ENCODE measurements at regions not wholly inside any gene's neighbourhood (a gene's known extent, or its start where the extent isn't known, plus 50 kb on each side); places are given as distances from the start of the nearest gene placed in this dataset.

DNA sequence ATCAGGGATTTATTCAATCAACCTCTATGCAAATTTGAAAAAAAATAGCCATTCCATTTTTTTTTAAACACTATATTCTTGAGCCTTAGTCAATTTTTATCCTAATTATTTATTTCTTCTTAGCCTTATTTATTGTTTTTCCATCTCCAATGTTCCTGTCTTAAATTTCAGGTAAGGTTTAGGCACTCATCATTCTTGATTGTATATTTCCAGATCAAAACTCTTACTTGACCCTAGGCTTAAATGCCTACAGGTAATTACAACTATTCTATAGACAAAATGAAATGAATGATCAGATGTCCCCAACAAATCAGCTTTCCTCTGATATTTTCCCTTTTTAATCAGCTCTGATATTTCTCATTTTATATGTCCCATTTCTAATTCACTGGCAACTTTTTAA lies 402.6 kb upstream of the EPHA7 start:
- no peak for DNase-seq (ENCODE audit: low read depth, low spot score)
- TF ChIP-seq, protein P1, sequence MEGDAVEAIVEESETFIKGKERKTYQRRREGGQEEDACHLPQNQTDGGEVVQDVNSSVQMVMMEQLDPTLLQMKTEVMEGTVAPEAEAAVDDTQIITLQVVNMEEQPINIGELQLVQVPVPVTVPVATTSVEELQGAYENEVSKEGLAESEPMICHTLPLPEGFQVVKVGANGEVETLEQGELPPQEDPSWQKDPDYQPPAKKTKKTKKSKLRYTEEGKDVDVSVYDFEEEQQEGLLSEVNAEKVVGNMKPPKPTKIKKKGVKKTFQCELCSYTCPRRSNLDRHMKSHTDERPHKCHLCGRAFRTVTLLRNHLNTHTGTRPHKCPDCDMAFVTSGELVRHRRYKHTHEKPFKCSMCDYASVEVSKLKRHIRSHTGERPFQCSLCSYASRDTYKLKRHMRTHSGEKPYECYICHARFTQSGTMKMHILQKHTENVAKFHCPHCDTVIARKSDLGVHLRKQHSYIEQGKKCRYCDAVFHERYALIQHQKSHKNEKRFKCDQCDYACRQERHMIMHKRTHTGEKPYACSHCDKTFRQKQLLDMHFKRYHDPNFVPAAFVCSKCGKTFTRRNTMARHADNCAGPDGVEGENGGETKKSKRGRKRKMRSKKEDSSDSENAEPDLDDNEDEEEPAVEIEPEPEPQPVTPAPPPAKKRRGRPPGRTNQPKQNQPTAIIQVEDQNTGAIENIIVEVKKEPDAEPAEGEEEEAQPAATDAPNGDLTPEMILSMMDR (IDR thresholded peaks at IDR 0.05; ENCODE audit: low read depth, low read length): no peak
- in situ Hi-C loops (cut with HindIII; ENCODE audit: low sequenced_read_pairs): no loop called here
- no peak overlapping the region for H3K4me3 ChIP-seq (ENCODE audit: low read depth, low read length)

DNA sequence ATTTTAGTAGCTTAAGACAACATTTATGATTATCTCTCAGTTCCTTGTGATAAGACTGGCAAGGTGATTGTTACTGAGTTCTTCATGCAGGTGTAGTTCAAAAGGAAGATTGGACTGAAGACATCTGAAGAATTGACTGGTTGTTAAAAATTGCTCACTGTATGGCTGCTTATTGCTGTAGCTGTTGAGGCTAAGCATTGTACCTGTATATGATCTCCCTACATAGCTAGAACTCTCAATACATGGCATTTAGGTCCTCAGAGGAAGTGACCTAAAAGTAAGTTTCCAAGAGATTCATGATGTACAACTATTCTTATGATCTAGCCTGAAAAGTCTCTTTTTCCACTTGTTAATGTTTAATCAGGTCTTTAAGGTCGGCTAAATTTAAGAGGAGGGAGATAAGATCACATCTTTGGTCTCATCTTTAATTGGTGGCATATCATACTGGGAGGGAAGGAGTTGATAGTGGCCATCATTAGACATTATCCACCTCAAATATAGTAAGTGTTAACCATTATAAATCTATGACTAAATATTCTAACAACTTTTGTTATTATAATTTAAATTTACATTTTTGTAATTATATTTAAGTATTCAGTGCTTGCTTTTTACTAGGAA lies 401.2 kb upstream of the EPHA7 start:
- TF ChIP-seq, protein P1 (IDR thresholded peaks at IDR 0.05; ENCODE audit: low read depth, low read length): no peak
- DNase-seq (ENCODE audit: low read depth, low spot score): no peak
- in situ Hi-C loops (cut with HindIII; ENCODE audit: low sequenced_read_pairs): no loop called here
- no peak overlapping the region for H3K4me3 ChIP-seq (ENCODE audit: low read depth, low read length)

DNA sequence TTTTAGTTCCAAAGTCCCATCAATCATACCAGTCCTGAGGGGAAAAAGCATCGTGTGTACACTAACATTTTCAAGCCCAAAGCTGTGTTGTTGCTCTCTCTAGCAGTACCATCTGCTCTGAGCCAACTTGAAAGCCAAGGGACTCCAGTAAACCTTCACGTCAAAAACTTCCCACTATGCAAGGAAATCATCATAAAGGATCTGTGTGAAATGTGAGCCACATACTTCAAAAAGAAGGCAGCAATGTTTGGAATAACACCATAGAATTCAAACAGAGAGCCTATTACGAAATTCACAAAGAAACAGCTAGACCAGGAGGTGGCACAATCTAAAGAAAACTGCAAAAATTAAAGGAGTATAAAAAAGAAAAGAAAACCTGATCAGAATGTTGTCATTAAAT lies 399.8 kb upstream of the EPHA7 start:
- TF ChIP-seq, protein P1 (IDR thresholded peaks at IDR 0.05; ENCODE audit: low read depth, low read length): no peak
- in situ Hi-C loops (cut with HindIII; ENCODE audit: low sequenced_read_pairs): no loop called here
- H3K4me3 ChIP-seq (ENCODE audit: low read depth, low read length): no peak overlapping the region
- DNase-seq (ENCODE audit: low read depth, low spot score): peak; percentile 30

DNA sequence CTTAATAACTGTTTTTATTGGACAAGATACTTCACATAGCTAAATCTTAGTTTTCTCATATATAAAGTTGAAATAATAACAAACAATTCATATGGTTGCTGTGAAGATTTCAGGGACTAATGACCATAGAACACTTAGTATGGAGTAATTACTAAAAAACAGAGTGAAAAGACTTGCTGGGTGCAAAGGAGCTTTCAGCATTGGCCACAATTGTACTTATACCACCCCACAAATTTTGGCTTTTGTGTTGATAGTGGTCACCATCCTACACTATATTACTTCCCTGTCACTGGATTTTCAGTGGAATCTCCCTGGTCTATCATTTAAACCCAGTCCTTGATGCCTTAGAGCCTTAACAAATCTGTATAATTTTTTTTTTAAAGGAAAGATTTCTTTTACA lies 398.6 kb upstream of the EPHA7 start:
- no peak overlapping the region for H3K4me3 ChIP-seq (ENCODE audit: low read depth, low read length)
- TF ChIP-seq, protein P1 (IDR thresholded peaks at IDR 0.05; ENCODE audit: low read depth, low read length): no peak
- in situ Hi-C loops (cut with HindIII; ENCODE audit: low sequenced_read_pairs): no loop called here
- DNase-seq (ENCODE audit: low read depth, low spot score): no peak

DNA sequence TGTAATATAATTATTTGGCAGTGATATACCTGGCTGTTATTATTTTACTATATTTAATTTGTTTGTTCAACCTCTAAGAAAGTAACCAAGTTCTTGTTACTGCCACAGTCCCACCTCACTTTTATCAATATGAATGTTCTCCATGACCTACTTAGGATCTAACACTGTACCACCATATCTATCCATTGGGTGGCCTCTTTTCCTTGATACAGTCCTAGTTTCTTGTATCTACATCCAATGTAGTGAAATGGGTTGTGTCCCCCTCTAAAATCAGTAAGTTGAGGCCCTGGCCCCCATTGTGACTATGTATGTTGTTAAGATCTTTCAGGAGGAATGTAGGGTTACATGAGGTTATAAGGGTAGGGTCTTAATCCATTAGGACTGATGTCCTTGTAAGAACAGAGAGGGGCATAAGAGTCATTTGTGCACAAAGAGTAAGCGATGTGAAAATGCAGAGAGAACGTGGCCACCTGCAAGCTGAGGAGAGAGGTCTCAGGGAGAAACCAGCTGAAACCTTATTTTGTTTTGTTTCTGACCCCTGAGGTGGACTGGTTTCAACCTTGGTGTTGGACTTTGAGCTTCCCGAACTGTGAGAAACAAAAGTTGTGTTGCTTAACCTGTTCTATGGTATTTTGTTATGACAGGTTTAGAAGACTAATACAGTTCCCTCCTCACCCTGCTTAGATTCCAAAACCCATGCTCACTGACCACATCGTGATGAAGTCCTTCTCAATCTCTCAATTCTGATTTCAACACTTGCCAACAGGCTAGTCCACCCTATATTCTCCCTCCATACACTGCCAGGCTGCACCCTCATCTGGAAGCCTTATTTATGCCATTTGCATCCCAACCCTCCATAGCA lies 387.3 kb upstream of the EPHA7 start:
- in situ Hi-C loops (cut with HindIII; ENCODE audit: low sequenced_read_pairs): no loop called here
- no peak for DNase-seq (ENCODE audit: low read depth, low spot score)
- H3K4me3 ChIP-seq (ENCODE audit: low read depth, low read length): no peak overlapping the region
- TF ChIP-seq, protein P1 (IDR thresholded peaks at IDR 0.05; ENCODE audit: low read depth, low read length): no peak

DNA sequence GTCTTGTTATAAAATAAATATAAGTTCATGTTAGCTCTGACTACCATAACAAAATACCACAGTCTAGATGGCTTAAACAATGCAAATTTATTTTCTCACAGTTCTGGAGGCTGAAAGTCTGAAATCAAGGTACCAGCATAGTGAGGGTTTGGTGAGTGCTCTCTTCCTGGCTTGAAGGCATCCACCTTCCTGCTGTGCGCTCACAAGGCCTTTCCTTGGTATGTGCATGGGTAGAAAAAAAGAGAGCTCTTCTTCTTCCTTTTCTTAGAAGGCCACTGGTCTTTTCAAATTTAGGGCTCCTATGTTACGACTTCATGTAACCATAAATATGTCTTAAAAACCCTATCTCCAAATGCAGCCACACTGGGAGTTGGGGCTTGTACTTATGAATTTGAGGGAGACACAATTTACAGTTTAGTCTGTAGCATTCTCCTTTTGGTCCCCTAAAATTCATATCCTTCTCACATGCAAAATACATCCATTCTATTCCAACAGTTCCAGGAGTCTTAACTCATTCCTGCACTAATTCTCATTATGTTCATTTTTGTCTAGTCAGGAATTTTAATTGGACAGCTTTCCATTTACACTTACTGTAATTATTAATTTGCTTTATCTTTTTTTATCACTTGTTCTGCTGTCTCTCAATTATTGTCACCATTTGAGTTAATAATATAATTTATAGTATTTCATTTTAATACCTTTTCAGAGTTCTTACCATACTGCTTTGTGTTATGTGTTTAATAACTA lies 381.9 kb upstream of the EPHA7 start:
- in situ Hi-C loops (cut with HindIII; ENCODE audit: low sequenced_read_pairs): no loop called here
- DNase-seq (ENCODE audit: low read depth, low spot score): no peak
- no peak overlapping the region for H3K4me3 ChIP-seq (ENCODE audit: low read depth, low read length)
- TF ChIP-seq, protein P1 (IDR thresholded peaks at IDR 0.05; ENCODE audit: low read depth, low read length): no peak

All from astrocyte of the spinal cord (primary cell).